H1 (cell line): ENCODE measurements at regions not wholly inside any gene's neighbourhood (a gene's known extent, or its start where the extent isn't known, plus 50 kb on each side); places are given as distances from the start of the nearest gene placed in this dataset.

Experiments
- CTCF ChIA-PET: fragments of 300-600 bp; sonication (Branson Sonifier 250); formaldehyde crosslinking; loops from one replicate; lab custom pipeline; 2021; ENCODE audit not compliant: partially characterized antibody; lab: Charles Lee
- POLR2A ChIA-PET: fragments of 300-600 bp; sonication (Branson Sonifier 250); formaldehyde crosslinking; loops from one replicate; lab custom pipeline; 2021; ENCODE audit warnings: inconsistent platforms; ENCODE audit not compliant: partially characterized antibody; lab: Charles Lee
- DNase-seq, 2 experiments: peaks; one replicate each; pipeline versions ENCODE4 v3.0.0 to v3.0.0-alpha.2; 2010 to 2022; ENCODE audit warnings: low spot score in 2 of 2, low read depth in 1 of 2, mixed read lengths in 1 of 2
- FAIRE-seq: peaks from 2 replicates; lab custom pipeline; 2011; peaks lifted over from hg19 to GRCh38; lab: Jason Lieb, UNC
- H2AFZ ChIP-seq: 2 replicates; pipeline ENCODE4 v1.8.1; 2012; ENCODE audit warnings: low read length, inconsistent platforms
- H2AK5ac ChIP-seq: 2 replicates; pipeline ENCODE4 v1.6.1; 2013; ENCODE audit warnings: low read depth, low read length
- H2BK120ac ChIP-seq: replicated peaks from 2 replicates; pipeline ENCODE3; 2013; ENCODE audit warnings: low read depth, low read length, inconsistent platforms
- H2BK12ac ChIP-seq: 2 replicates; pipeline ENCODE4 v1.6.1; 2013; ENCODE audit warnings: low read depth, low read length
- H2BK15ac ChIP-seq: 2 replicates; pipeline ENCODE4 v1.6.1; 2013; ENCODE audit warnings: low read length
- H2BK20ac ChIP-seq: 2 replicates; pipeline ENCODE4 v1.6.1; 2013; ENCODE audit warnings: low read length
- H2BK5ac ChIP-seq: 2 replicates; pipeline ENCODE4 v1.6.1; 2013; ENCODE audit warnings: low read depth, low read length
- H3K14ac ChIP-seq: 2 replicates; pipeline ENCODE4 v1.6.1; 2013; ENCODE audit warnings: inconsistent platforms; ENCODE audit not compliant: insufficient read length
- H3K18ac ChIP-seq: 2 replicates; pipeline ENCODE4 v1.6.1; 2013; ENCODE audit warnings: low read length; ENCODE audit errors: extremely low read depth
- H3K23ac ChIP-seq: 2 replicates; pipeline ENCODE4 v1.6.1; 2013; ENCODE audit warnings: inconsistent platforms; ENCODE audit not compliant: insufficient read length
- H3K23me2 ChIP-seq: 2 replicates; pipeline ENCODE4 v1.6.1; 2013; ENCODE audit warnings: low read depth, low read length
- H3K27ac ChIP-seq: 2 replicates; pipeline ENCODE4 v1.6.1; 2011; ENCODE audit warnings: low read depth, low read length, inconsistent platforms
- H3K27me3 ChIP-seq, 4 experiments: replicated peaks in 1 of 4; 1 replicate in 1 of 4; 2 replicates in 3 of 4; pipeline versions ENCODE4 v1.6.1 to v1.8.1; 2011 to 2013; ENCODE audit warnings: low read length in 3 of 4, mild to moderate bottlenecking in 3 of 4, inconsistent platforms in 2 of 4, mixed read lengths in 2 of 4, moderate library complexity in 1 of 4; ENCODE audit not compliant: control insufficient read depth in 3 of 4, insufficient read depth in 3 of 4; ENCODE audit errors: extremely low read depth in 1 of 4
- H3K36me3 ChIP-seq, 4 experiments: 2 replicates each; pipeline versions ENCODE4 v1.6.1 to v1.8.1; 2011 to 2013; ENCODE audit warnings: mild to moderate bottlenecking in 4 of 4, low read length in 3 of 4, moderate library complexity in 2 of 4, control low read depth in 1 of 4, inconsistent platforms in 1 of 4; ENCODE audit not compliant: insufficient read depth in 4 of 4, control insufficient read depth in 2 of 4
- H3K4ac ChIP-seq: replicated peaks from 2 replicates; pipeline ENCODE3; 2013; ENCODE audit warnings: low read length, low read depth, mixed read lengths, inconsistent platforms; ENCODE audit not compliant: insufficient read length
- H3K4me1 ChIP-seq, 4 experiments: replicated peaks in 1 of 4; 1 replicate in 1 of 4; 2 replicates in 3 of 4; pipeline versions ENCODE4 v1.6.1 to v1.8.1; 2011 to 2013; ENCODE audit warnings: low read length in 3 of 4, inconsistent platforms in 2 of 4, mixed read lengths in 1 of 4; ENCODE audit not compliant: insufficient read depth in 4 of 4, control insufficient read depth in 3 of 4
- H3K4me2 ChIP-seq, 2 experiments: 2 replicates each; pipeline versions ENCODE4 v1.6.1 to v1.8.1; 2011 to 2013; ENCODE audit warnings: low read depth in 2 of 2, low read length in 2 of 2, control low read depth in 1 of 2, inconsistent platforms in 1 of 2, mild to moderate bottlenecking in 1 of 2; ENCODE audit not compliant: insufficient read depth in 1 of 2
- H3K4me3 ChIP-seq, 4 experiments: fragments of 200-600, 300-600 bp in 1 of 4; sonication (generic), shearing (Covaris generic), sonication (Bioruptor Twin) in 1 of 4; 2 replicates each; pipeline versions ENCODE4 v1.5.1 to v1.8.1; 2011 to 2016; ENCODE audit warnings: low read length in 4 of 4, low read depth in 3 of 4, control low read depth in 2 of 4, inconsistent platforms in 2 of 4, mild to moderate bottlenecking in 2 of 4, mixed read lengths in 1 of 4, moderate library complexity in 1 of 4; ENCODE audit not compliant: insufficient read depth in 2 of 4; ENCODE audit errors: extremely low read depth in 1 of 4
- H3K56ac ChIP-seq: replicated peaks from 2 replicates; pipeline ENCODE3; 2013; ENCODE audit warnings: low read depth, mild to moderate bottlenecking, mixed read lengths, low read length, inconsistent platforms; ENCODE audit not compliant: insufficient read length
- H3K79me1 ChIP-seq: 2 replicates; pipeline ENCODE4 v1.6.1; 2013; ENCODE audit warnings: low read depth, low read length, control low read depth
- H3K79me2 ChIP-seq, 2 experiments: 2 replicates each; pipeline versions ENCODE4 v1.6.1 to v1.8.1; 2012 to 2013; ENCODE audit warnings: low read length in 2 of 2, mild to moderate bottlenecking in 2 of 2, inconsistent platforms in 1 of 2; ENCODE audit not compliant: insufficient read depth in 2 of 2, control insufficient read depth in 1 of 2
- H3K9ac ChIP-seq, 4 experiments: replicated peaks in 1 of 4; 1 replicate in 1 of 4; 2 replicates in 3 of 4; pipeline versions ENCODE4 v1.6.1 to v1.8.1; 2011 to 2013; ENCODE audit warnings: low read depth in 3 of 4, low read length in 3 of 4, control low read depth in 2 of 4, mild to moderate bottlenecking in 2 of 4, moderate library complexity in 2 of 4, inconsistent platforms in 1 of 4; ENCODE audit errors: extremely low read depth in 1 of 4
- H3K9me3 ChIP-seq, 2 experiments: 2 replicates each; pipeline versions ENCODE4 v1.6.1 to v1.8.1; 2012 to 2013; ENCODE audit warnings: mild to moderate bottlenecking in 2 of 2, moderate library complexity in 2 of 2, control low read depth in 1 of 2, inconsistent platforms in 1 of 2, low read depth in 1 of 2, low read length in 1 of 2, mixed read lengths in 1 of 2; ENCODE audit not compliant: insufficient read depth in 2 of 2
- H4K20me1 ChIP-seq, 2 experiments: replicated peaks in 1 of 2; 2 replicates each; pipeline versions ENCODE3 to v1.8.1; 2011 to 2013; ENCODE audit warnings: inconsistent platforms in 2 of 2, low read length in 2 of 2, mild to moderate bottlenecking in 1 of 2; ENCODE audit not compliant: insufficient read depth in 2 of 2, control insufficient read depth in 1 of 2
- H4K5ac ChIP-seq: 2 replicates; pipeline ENCODE4 v1.6.1; 2013; ENCODE audit warnings: low read length, low read depth, mixed read lengths, inconsistent platforms; ENCODE audit not compliant: insufficient read length
- H4K8ac ChIP-seq: 2 replicates; pipeline ENCODE4 v1.8.0; 2013; ENCODE audit warnings: mild to moderate bottlenecking, moderate library complexity, low read length, inconsistent platforms; ENCODE audit not compliant: insufficient read depth; ENCODE audit errors: extremely low read depth
- H4K91ac ChIP-seq: replicated peaks from 2 replicates; pipeline ENCODE3; 2013; ENCODE audit warnings: low read length, mixed read lengths, inconsistent platforms; ENCODE audit not compliant: insufficient read length
- CBX8 ChIP-seq: fragments of 300-800, 300-1000 bp; sonication (generic); IDR thresholded peaks from 2 replicates; pipeline ENCODE4 v1.7.1; 2016; ENCODE audit warnings: low read depth, low read length, borderline replicate concordance
- CEBPB ChIP-seq: IDR thresholded peaks from 2 replicates; pipeline ENCODE4 v1.6.1; 2012; ENCODE audit warnings: low read depth, low read length
- CHD2 ChIP-seq: IDR thresholded peaks from 2 replicates; pipeline ENCODE4 v1.6.1; 2012; ENCODE audit warnings: low read length, improper control_type of control experiment
- CREB1 ChIP-seq: IDR thresholded peaks from 2 replicates; pipeline ENCODE4 v1.6.1; 2012; ENCODE audit warnings: inconsistent platforms
- CTBP2 ChIP-seq: IDR thresholded peaks from 2 replicates; pipeline ENCODE4 v1.7.0; 2011; ENCODE audit warnings: borderline replicate concordance, mild to moderate bottlenecking, moderate library complexity, mixed read lengths, low read length; ENCODE audit not compliant: insufficient read depth, insufficient read length
- EGR1 ChIP-seq: IDR thresholded peaks from 2 replicates; pipeline ENCODE4 v1.6.1; 2011; ENCODE audit warnings: low read depth, low read length, borderline replicate concordance
- RFX5 ChIP-seq: IDR thresholded peaks from 2 replicates; pipeline ENCODE4 v1.6.1; 2011; ENCODE audit warnings: low read depth, low read length, improper control_type of control experiment, borderline replicate concordance

- H4K91ac ChIP-seq, result no peak overlapping the region
- no peak overlapping the region for H2BK12ac ChIP-seq
- no peak overlapping the region for H2AFZ ChIP-seq
- no peak overlapping the region for H3K4me3 ChIP-seq
- H4K5ac ChIP-seq, result no peak overlapping the region
- no peaks in the 10 kb centered on the region for H3K4me1 ChIP-seq
- H3K23ac ChIP-seq, result no peak overlapping the region
- no peaks in the 10 kb centered on the region for H3K27me3 ChIP-seq
- no peak overlapping the region for H3K27ac ChIP-seq
- CTCF ChIA-PET, result no interaction called here
- no peak overlapping the region for H2BK120ac ChIP-seq
- H3K14ac ChIP-seq, result no peak overlapping the region
- no peak overlapping the region for H3K9ac ChIP-seq
- H3K79me1 ChIP-seq, result no peaks in the 10 kb centered on the region
- H3K4me2 ChIP-seq, result no peak overlapping the region
- H3K56ac ChIP-seq, result no peak overlapping the region
- POLR2A ChIA-PET, result no interaction called here
- H3K36me3 ChIP-seq, result no peaks in the 10 kb centered on the region
- no peak overlapping the region for H3K18ac ChIP-seq
- H2BK15ac ChIP-seq, result no peak overlapping the region
- no peak overlapping the region for H2BK20ac ChIP-seq
- no peak overlapping the region for H2BK5ac ChIP-seq
- no peak for TF ChIP-seq RFX5
- TF ChIP-seq CEBPB, result no peak
- no peak for TF ChIP-seq CREB1
- TF ChIP-seq CTBP2, result no peak
- TF ChIP-seq CBX8, result no peak
- no peak for TF ChIP-seq CHD2
- no peak for TF ChIP-seq EGR1
- no peaks in the 10 kb centered on the region for H4K20me1 ChIP-seq
- no peaks in the 10 kb centered on the region for H3K23me2 ChIP-seq
- H4K8ac ChIP-seq, result no peak overlapping the region
- no peaks in the 10 kb centered on the region for H3K79me2 ChIP-seq
- FAIRE-seq (no peak), DNase-seq (no peak)
- 0 out of 4 replicates have a peak, but pooled peaks cover 0 to 8% of the 10 kb centered on the region in 2 experiments for H3K9me3 ChIP-seq
- no peak overlapping the region for H3K4ac ChIP-seq
- H2AK5ac ChIP-seq, result no peak overlapping the region
Measured at GRCh38 chr5:121793791-121794190, 57.9 kb upstream of the FTMT start.
